KMS-11 (cell line): ENCODE measurements at regions not wholly inside any gene's neighbourhood (a gene's known extent, or its start where the extent isn't known, plus 50 kb on each side); places are given as distances from the start of the nearest gene placed in this dataset.

Experiments
- H2AFZ ChIP-seq: fragments of 200-600 bp; sonication (generic); 2 replicates; pipeline ENCODE4 v1.6.1; 2016; ENCODE audit warnings: antibody characterized with exemption, mixed run types, low read depth
- H3K27ac ChIP-seq: fragments of 200-600 bp; sonication (generic); 2 replicates; pipeline ENCODE4 v1.6.1; 2016; ENCODE audit warnings: mild to moderate bottlenecking, mixed run types
- H3K27me3 ChIP-seq: fragments of 200-600 bp; sonication (generic); 2 replicates; pipeline ENCODE4 v1.6.1; 2017; ENCODE audit warnings: mild to moderate bottlenecking, low read depth, mixed run types, moderate library complexity; ENCODE audit not compliant: insufficient read depth
- H3K36me3 ChIP-seq: fragments of 200-600 bp; sonication (generic); 2 replicates; pipeline ENCODE4 v1.6.1; 2017; ENCODE audit warnings: mild to moderate bottlenecking, mixed run types; ENCODE audit not compliant: insufficient read depth
- H3K4me1 ChIP-seq: fragments of 200-600 bp; sonication (generic); 2 replicates; pipeline ENCODE4 v1.6.1; 2016; ENCODE audit warnings: mild to moderate bottlenecking, low read depth, mixed run types; ENCODE audit not compliant: poor library complexity, severe bottlenecking
- H3K4me2 ChIP-seq: fragments of 200-600 bp; sonication (generic); 2 replicates; pipeline ENCODE4 v1.7.0; 2016; ENCODE audit warnings: mild to moderate bottlenecking, mixed run types
- H3K4me3 ChIP-seq: fragments of 200-600 bp; sonication (generic); IDR thresholded peaks from 2 replicates; pipeline ENCODE4 v1.6.1; 2017; ENCODE audit warnings: low read depth, low read length, mixed read lengths; ENCODE audit not compliant: insufficient read depth
- H3K79me2 ChIP-seq: fragments of 200-600 bp; sonication (generic); 2 replicates; pipeline ENCODE4 v1.6.1; 2016; ENCODE audit warnings: low read depth, mixed run types; ENCODE audit not compliant: insufficient read depth
- H3K9ac ChIP-seq: fragments of 200-600 bp; sonication (generic); 2 replicates; pipeline ENCODE4 v1.6.1; 2016; ENCODE audit warnings: mild to moderate bottlenecking, mixed run types
- H4K20me1 ChIP-seq: fragments of 200-600 bp; sonication (generic); 2 replicates; pipeline ENCODE4 v1.6.1; 2016; ENCODE audit warnings: mild to moderate bottlenecking, mixed run types; ENCODE audit not compliant: insufficient read depth
- CTCF ChIP-seq: fragments of 200-600 bp; sonication (generic); conservative IDR thresholded peaks from 2 replicates; pipeline ENCODE4 v1.6.1; 2017; ENCODE audit warnings: low read depth, mild to moderate bottlenecking, antibody characterized with exemption, low read length, moderate library complexity, mixed read lengths

- Histone ChIP-seq H3K27me3 (no peaks in the 10 kb centered on the region), H3K4me1 (no peaks in the 10 kb centered on the region), H3K4me3 (no peak overlapping the region), H3K79me2 (no peaks in the 10 kb centered on the region), H3K27ac (no peak overlapping the region), H3K4me2 (no peak overlapping the region), H3K9ac (no peak overlapping the region), H2AFZ (no peak overlapping the region), H3K36me3 (no peaks in the 10 kb centered on the region), H4K20me1 (no peaks in the 10 kb centered on the region)
- no peak for TF ChIP-seq CTCF
These were observed 75.1 kb upstream of the RAI14 start for GRCh38 chr5:34580983-34581382.

- Histone ChIP-seq H3K4me2 (no peak overlapping the region), H3K9ac (no peak overlapping the region), H3K27me3 (no peaks in the 10 kb centered on the region), H2AFZ (no peak overlapping the region), H3K79me2 (no peaks in the 10 kb centered on the region), H3K4me3 (no peak overlapping the region), H4K20me1 (no peaks in the 10 kb centered on the region), H3K27ac (no peak overlapping the region), H3K4me1 (no peaks in the 10 kb centered on the region), H3K36me3 (no peaks in the 10 kb centered on the region)
- no peak for TF ChIP-seq CTCF
These were observed 73.8 kb upstream of the RAI14 start for GRCh38 chr5:34582371-34582770.

- H3K79me2 ChIP-seq, result no peaks in the 10 kb centered on the region
- no peaks in the 10 kb centered on the region for H3K36me3 ChIP-seq
- no peaks in the 10 kb centered on the region for H3K4me1 ChIP-seq
- no peak overlapping the region for H3K4me2 ChIP-seq
- H3K27me3 ChIP-seq, result no peaks in the 10 kb centered on the region
- H3K4me3 ChIP-seq, result no peak overlapping the region
- H3K27ac ChIP-seq, result no peak overlapping the region
- no peak overlapping the region for H3K9ac ChIP-seq
- no peak for TF ChIP-seq CTCF
- no peaks in the 10 kb centered on the region for H4K20me1 ChIP-seq
- H2AFZ ChIP-seq, result no peak overlapping the region
These were observed 73.0 kb upstream of the RAI14 start for GRCh38 chr5:34583167-34583566.

- H3K36me3 ChIP-seq, result no peaks in the 10 kb centered on the region
- H3K9ac ChIP-seq, result no peak overlapping the region
- H3K27ac ChIP-seq, result no peak overlapping the region
- no peaks in the 10 kb centered on the region for H3K4me1 ChIP-seq
- H2AFZ ChIP-seq, result no peak overlapping the region
- no peak overlapping the region for H3K4me2 ChIP-seq
- TF ChIP-seq CTCF, result no peak
- H3K27me3 ChIP-seq, result no peaks in the 10 kb centered on the region
- H4K20me1 ChIP-seq, result no peaks in the 10 kb centered on the region
- H3K4me3 ChIP-seq, result no peak overlapping the region
- H3K79me2 ChIP-seq, result no peaks in the 10 kb centered on the region
These were observed 72.0 kb upstream of the RAI14 start for GRCh38 chr5:34584165-34584564.

GRCh38 chr5:34585601-34586104, 70.5 kb upstream of the RAI14 start:
- no peak overlapping the region for H3K27ac ChIP-seq
- H3K4me2 ChIP-seq, result no peak overlapping the region
- H3K9ac ChIP-seq, result no peak overlapping the region

More at GRCh38 chr5:34585601-34586104, 70.5 kb upstream of the RAI14 start:
- no peak for TF ChIP-seq CTCF
- no peaks in the 10 kb centered on the region for H3K27me3 ChIP-seq
- H3K79me2 ChIP-seq, result no peaks in the 10 kb centered on the region
- H3K4me3 ChIP-seq, result no peak overlapping the region
- no peaks in the 10 kb centered on the region for H3K36me3 ChIP-seq
- H4K20me1 ChIP-seq, result no peaks in the 10 kb centered on the region
- H2AFZ ChIP-seq, result no peak overlapping the region
- H3K4me1 ChIP-seq, result no peaks in the 10 kb centered on the region
